Medulla oblongata (tissue), 1 donor: ENCODE measurements at regions not wholly inside any gene's neighbourhood (a gene's known extent, or its start where the extent isn't known, plus 50 kb on each side); places are given as distances from the start of the nearest gene placed in this dataset.

ENCODE experiments used
- DNase-seq: peaks from one replicate; pipeline ENCODE4 v3.0.0-alpha.2; 2015; ENCODE audit errors: extremely low spot score

GRCh38 chr21:31566064-31566463 lies 93.4 kb upstream of the SOD1 start:
- peak; percentile 49 for DNase-seq

- DNase-seq: no peak
Observed at GRCh38 chr21:31564439-31564838, 95.1 kb upstream of the SOD1 start.

DNA sequence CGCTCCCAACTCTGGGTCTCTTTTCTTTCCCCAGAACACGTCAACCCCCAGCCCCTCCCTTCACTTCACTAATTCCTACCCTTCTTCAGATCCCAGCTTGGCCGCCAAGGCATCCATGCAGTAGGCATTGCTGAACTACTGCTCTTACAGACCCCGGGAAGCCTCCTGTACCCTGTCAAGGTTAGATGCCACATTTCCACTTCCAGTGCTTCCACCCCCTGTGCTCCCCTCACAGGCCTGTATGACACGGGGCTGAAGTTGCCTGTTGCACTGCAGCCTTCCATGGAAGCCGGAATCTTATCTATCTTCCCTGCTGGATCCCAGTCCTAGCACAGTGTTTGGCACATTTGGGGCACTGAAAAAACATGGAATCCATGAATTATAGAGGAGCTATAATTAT lies 99.0 kb upstream of the SOD1 start:
- DNase-seq: no peak

DNA sequence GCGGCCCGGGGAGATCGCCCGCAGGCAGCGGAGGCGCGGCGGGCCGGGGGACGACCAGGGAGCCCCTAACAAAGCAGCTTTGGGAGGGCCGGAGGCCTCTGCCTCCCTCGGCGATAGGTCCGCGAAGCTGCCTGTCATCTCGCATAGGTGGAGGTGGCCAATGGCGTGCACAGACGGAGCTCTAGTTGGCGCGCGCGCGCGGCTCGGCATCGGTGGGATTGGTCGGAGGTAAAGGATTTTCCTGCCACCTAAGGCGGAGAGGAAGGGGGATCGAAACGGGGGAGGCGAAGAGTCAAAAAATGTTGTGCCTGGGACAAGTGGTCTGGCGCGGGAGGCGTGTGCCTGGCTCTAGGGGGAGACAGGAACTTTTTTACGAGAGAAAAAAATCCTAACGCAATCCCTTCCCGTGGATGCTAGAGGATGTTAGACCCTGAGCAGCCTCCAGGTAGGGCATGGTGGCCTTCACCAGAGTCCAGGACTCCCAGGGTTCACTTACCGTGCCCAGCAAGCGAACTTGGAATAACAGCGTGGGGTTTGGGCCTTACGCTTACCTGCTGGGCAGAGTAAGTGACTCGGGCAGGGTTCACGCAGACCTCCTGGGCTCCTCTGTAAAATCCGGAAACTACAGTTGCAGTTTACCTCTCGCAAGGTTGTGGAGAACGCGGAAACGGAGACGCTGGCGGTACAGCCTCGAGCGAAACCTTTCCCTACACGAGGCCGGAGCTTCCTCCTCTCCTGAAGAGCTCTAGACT lies 99.9 kb upstream of the SOD1 start:
- DNase-seq: peak; percentile 94

- DNase-seq: peak; percentile 97
Observed at GRCh38 chr21:31558962-31559367, 100.5 kb upstream of the SOD1 start.

- no peak for DNase-seq
Observed at GRCh38 chr21:31558189-31558961, 101.1 kb upstream of the SOD1 start.

DNA sequence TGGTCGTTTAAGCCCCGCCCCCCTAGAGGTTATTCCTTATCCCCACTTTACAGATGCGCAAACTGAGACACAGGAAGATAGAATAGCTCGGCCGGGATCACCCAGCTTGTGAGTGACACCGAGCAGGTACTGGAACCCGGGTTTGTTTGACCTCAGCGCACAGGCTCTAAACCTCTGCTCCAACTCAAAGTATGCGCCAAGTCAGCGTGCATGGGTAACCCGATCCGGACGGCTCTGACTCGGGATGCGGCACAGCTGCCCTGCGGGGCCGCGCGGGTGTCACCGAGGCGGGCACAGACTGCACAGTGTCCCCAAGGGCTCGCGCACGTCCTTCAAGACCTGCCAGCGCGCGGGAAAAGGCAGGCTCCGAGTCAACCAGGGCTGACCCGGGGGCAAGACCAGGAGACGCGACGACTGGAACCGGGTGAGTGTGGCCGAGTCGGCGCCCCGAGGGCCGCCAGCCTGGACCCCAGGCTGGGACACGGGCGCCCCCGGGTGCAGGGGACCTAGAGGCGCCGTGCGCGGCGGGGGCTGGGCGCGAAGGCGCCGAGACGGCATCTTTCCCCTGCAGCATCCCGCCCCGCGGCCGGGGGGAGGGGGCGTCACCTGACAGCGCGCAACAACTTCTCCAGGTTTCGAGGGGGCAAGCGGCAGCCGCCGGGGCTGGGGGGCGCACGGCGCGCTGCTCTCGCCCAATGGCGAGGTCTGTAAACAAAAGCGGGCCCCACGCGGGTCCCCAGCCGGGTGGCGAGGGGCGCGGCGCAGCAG lies 101.9 kb upstream of the SOD1 start:
- no peak for DNase-seq

GRCh38 chr21:31556662-31557061 lies 102.8 kb upstream of the SOD1 start:
- no peak for DNase-seq

DNA sequence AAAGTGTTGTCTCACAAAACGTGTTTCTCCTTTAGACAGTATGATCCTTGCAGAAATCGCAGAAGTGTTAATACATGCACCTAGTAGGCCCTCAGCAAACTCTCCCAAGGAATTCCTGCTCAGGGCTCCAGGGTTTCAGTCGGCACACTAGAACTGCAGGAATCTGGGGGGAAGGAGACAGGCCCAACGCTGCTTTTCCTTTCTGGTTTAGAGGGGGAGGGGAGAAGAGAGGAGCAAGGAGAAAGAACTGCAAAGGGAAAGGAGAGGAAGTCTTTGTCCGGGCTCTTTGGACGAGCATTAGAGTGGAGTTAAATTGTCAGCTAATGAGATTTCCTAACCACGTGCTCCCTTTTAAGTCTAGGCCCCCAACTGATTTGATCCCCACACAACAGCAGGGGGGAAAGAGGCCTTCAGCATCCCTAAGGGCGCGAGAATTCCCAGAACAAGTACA lies 103.7 kb upstream of the SOD1 start:
- DNase-seq: no peak

- DNase-seq: peak; percentile 36
Observed at GRCh38 chr21:31554511-31555022, 104.9 kb upstream of the SOD1 start.

DNA sequence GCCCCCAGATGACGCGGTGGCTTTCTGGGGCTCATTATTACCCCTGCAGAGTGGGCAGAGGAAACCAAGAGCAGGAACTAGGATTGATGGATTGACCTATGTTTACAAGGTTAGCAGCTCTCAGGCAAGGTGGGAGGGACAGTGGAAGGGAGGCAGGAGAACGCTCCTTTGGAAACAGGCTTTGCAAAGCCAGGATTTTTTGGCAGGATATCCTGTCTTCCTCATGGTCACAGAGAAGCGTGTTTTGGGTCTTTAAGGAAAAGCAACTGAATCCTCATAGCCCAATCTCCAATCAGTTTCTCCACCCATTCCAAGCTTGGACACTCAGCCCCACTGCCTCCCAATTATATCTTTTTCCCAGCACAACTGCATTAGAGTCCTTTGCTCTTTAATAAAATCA lies 105.6 kb upstream of the SOD1 start:
- no peak for DNase-seq

- no peak for DNase-seq
Observed at GRCh38 chr21:31553461-31553860, 106.0 kb upstream of the SOD1 start.

DNA sequence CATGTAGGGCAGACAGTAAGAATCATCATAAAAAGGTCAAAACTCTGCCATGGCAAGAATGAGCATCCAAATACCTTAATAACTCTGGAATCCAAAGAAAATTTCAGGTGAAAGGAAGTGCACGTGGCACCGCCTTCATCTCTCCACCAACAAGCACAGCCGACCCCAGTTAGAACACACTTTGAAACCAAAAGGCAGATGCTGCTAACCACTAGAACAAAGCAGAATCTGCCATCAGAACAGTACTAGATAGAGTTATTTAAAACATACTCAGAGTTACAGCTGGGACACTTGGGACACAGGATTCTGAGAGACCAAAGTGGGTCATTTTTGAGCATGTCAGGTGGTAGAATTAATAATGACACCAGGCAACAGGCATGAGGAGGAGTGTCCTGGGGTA lies 106.7 kb upstream of the SOD1 start:
- DNase-seq: no peak

GRCh38 chr21:31550070-31550469 lies 109.4 kb upstream of the SOD1 start:
- no peak for DNase-seq

DNA sequence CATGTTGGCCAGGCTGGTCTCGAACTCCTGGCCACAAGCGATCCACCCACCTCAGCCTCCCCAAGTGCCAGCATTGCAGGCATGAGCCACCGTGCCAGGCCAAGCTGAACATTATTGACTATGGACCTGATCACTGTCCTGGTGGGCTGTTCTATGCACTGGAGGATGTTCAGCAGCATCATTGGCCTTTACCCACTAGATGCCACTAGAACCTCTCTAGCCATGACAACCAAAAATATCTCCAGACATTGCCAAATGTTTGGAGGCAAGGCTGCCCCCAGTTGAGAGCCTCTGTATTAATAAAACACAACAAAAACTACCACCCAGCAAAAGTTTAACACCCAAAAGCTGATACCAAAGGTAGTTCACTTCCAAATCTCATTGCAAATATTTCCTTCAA lies 110.8 kb upstream of the SOD1 start:
- no peak for DNase-seq

DNA sequence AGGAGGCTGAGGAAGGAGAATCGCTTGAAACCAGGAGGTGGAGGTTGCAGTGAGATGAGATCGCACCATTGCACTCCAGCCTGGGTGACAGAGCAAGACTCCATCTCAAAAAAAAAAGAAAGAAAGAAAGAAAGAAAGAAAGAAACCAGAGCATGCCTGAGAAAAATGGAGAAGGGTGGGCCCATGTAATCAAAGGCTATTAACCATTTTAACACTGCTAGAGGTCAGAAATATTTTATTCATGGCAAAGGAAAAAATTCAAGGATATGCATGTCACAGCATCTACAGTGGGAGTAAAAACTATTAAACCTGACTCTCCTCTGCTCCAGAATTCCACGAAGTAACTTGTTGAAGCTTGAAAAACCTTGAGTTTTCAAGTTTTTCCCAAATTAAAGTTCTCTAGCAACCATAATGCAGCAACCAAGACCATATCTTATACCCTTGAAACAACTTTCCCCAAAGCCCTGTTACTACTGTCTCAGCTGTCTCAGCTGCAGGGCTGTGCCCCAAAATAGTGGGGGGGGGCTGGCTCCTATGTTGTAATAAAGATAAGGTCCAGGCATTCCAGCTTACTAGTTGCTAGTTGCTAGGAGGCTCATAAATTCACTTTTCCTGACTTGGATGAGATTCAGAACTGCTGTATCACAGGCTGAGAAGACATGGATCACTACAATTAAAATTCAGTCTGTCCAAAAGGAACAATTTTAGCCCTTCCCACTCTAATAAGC lies 112.9 kb upstream of the SOD1 start:
- no peak for DNase-seq

- no peak for DNase-seq
Observed at GRCh38 chr21:31545036-31545435, 114.5 kb upstream of the SOD1 start.

- peak; percentile 56 for DNase-seq
Observed at GRCh38 chr21:31543191-31543590, 116.3 kb upstream of the SOD1 start.

DNA sequence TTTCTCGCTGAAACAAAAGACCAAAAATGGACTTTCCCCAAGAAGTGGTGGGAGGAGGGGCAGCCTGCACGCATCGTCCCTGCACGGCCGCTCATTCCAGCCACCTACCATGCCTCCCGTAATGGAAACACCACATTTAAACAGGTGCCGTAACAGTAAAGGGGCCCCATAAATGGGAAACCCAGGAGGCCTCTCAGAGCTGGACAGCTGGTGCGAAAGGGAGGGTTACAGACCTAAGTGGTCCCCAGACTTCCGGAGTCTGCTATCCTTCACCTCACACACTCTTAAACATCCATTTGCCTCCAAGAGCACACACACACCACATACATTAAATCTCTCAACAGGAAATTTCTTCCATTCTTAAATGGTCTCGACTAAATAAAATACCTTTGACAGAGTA lies 120.7 kb upstream of the SOD1 start:
- DNase-seq: no peak

DNA sequence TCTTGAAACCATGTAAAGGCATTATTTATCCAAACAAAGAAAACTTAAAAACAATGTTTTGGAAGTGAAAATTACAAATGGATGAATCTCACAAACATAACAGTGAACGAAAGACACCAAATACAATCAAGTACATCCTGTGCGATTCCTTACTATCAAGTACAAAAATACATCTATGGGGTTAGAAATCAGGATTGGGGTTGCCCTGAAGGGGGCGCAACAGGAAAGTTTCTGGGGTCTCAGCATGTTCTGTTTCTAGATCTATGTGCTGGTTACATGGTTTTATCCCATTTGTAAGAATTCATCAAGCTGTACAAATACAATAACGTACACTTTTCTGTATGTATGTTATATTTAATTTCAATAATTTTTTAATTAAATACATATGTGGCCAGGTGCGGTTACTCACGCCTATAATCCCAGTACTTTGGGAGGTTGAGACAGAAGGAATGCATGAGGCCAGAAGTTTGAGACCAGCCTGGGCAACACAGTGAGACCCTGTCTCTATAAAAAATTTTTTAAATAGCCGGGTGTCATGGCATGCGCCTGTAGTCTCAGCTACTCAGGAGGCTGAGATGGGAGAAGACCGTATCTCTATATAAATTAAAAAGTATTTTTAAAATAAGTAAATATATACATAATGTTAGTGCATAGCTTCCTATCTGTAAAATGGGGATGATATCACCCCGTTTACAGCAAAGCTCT lies 121.5 kb upstream of the SOD1 start:
- DNase-seq: no peak

DNA sequence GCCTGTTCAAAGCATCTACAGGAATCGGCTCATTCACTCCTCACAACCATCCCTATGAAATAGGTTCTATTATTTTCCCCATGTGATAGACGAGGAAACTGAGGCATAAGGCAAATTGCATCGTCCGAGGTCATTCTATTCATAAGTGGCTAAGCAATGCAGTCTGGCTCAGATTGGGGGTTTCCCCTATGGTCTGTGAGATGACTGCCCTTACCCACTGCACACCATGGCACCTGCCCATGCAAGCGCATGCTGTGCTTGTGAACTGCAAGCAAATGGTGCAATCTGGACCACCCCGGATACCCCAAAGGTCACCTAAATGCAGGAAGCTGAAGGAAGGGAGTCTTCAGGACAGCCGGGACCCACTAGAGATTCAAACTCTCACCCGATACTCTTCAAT lies 123.4 kb upstream of the SOD1 start:
- no peak for DNase-seq
